ENCODE measurements at regions not wholly inside any gene's neighbourhood (a gene's known extent, or its start where the extent isn't known, plus 50 kb on each side); places are given as distances from the start of the nearest gene placed in this dataset.
"Not testable (repeated sequence)": the region's sequence is repeated elsewhere in the genome, so short reads cannot be mapped to it uniquely, and the experiment has no call there.

- Mint-ChIP-seq H3K27ac (ENCODE audit: unreplicated experiment) (no peak overlapping the region), H3K4me3 (ENCODE audit: unreplicated experiment) (no peak overlapping the region), H3K9me3 (ENCODE audit: unreplicated experiment) (no peaks in the 10 kb centered on the region), H3K4me1 (ENCODE audit: low read depth, unreplicated experiment) (no peaks in the 10 kb centered on the region), H3K27me3 (ENCODE audit: unreplicated experiment) (no peaks in the 10 kb centered on the region), H3K36me3 (ENCODE audit: unreplicated experiment) (no peaks in the 10 kb centered on the region)
- TF ChIP-seq, protein P1, sequence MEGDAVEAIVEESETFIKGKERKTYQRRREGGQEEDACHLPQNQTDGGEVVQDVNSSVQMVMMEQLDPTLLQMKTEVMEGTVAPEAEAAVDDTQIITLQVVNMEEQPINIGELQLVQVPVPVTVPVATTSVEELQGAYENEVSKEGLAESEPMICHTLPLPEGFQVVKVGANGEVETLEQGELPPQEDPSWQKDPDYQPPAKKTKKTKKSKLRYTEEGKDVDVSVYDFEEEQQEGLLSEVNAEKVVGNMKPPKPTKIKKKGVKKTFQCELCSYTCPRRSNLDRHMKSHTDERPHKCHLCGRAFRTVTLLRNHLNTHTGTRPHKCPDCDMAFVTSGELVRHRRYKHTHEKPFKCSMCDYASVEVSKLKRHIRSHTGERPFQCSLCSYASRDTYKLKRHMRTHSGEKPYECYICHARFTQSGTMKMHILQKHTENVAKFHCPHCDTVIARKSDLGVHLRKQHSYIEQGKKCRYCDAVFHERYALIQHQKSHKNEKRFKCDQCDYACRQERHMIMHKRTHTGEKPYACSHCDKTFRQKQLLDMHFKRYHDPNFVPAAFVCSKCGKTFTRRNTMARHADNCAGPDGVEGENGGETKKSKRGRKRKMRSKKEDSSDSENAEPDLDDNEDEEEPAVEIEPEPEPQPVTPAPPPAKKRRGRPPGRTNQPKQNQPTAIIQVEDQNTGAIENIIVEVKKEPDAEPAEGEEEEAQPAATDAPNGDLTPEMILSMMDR (IDR thresholded peaks at IDR 0.05; ENCODE audit: partially characterized antibody, unreplicated experiment) = no peak
- no peak for DNase-seq
Observed at GRCh38 chr7:159306012-159306411, 161.3 kb upstream of the VIPR2 start.

DNA sequence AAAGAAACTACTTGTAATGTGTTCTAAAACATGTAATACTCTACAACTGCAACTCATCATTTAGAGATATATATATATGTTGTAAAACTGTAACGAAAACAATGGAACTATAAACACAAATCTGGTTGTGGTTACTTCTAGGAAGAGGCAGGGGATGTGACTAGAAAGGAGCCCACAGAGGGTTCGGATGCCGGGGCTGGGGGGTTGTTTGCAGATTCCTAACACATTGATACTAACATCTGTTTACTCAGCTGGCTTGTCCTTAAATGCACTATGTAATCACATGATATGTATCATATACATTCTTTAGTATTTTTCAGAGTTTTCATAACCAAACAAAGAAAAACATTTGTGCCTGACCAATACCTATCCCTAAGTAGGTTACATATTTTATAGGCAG, 160.5 kb upstream of the VIPR2 start:
- DNase-seq; H3K4me3 Mint-ChIP-seq (ENCODE audit: unreplicated experiment); H3K9me3 Mint-ChIP-seq (ENCODE audit: unreplicated experiment); H3K36me3 Mint-ChIP-seq (ENCODE audit: unreplicated experiment); H3K27me3 Mint-ChIP-seq (ENCODE audit: unreplicated experiment); H3K4me1 Mint-ChIP-seq (ENCODE audit: low read depth, unreplicated experiment); H3K27ac Mint-ChIP-seq (ENCODE audit: unreplicated experiment): not testable (repeated sequence)

DNA sequence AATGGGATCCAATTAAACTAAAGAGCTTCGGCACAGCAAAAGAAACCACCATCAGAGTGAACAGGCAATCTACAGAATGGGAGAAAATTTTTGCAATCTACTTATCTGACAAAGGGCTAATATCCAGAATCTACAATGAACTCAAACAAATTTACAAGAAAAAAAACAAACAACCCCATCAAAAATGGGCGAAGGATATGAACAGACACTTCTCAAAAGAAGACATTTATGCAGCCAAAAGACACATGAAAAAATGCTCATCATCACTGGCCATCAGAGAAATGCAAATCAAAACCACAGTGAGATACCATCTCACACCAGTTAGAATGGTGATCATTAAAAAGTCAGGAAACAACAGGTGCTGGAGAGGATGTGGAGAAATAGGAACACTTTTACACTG, 158.8 kb upstream of the VIPR2 start:
- H3K4me3 Mint-ChIP-seq (ENCODE audit: unreplicated experiment); H3K9me3 Mint-ChIP-seq (ENCODE audit: unreplicated experiment): not testable (repeated sequence)

GRCh38 chr7:159296093-159296681, 151.5 kb upstream of the VIPR2 start:
- DNase-seq = no peak
- no peaks in the 10 kb centered on the region for H3K4me1 Mint-ChIP-seq (ENCODE audit: low read depth, unreplicated experiment)
- H3K36me3 Mint-ChIP-seq (ENCODE audit: unreplicated experiment) = no peaks in the 10 kb centered on the region
- H3K27me3 Mint-ChIP-seq (ENCODE audit: unreplicated experiment) = peaks cover 5% of the 10 kb centered on the region
- no peak overlapping the region for H3K27ac Mint-ChIP-seq (ENCODE audit: unreplicated experiment)
- TF ChIP-seq, protein P1 (IDR thresholded peaks at IDR 0.05; ENCODE audit: partially characterized antibody, unreplicated experiment) = no peak
- H3K9me3 Mint-ChIP-seq (ENCODE audit: unreplicated experiment) = peaks cover 7% of the 10 kb centered on the region
- no peak overlapping the region for H3K4me3 Mint-ChIP-seq (ENCODE audit: unreplicated experiment)

More for the DNA sequence above, 158.8 kb upstream of the VIPR2 start:
- H3K27ac Mint-ChIP-seq (ENCODE audit: unreplicated experiment); DNase-seq; H3K36me3 Mint-ChIP-seq (ENCODE audit: unreplicated experiment); H3K4me1 Mint-ChIP-seq (ENCODE audit: low read depth, unreplicated experiment); H3K27me3 Mint-ChIP-seq (ENCODE audit: unreplicated experiment): not testable (repeated sequence)

DNA sequence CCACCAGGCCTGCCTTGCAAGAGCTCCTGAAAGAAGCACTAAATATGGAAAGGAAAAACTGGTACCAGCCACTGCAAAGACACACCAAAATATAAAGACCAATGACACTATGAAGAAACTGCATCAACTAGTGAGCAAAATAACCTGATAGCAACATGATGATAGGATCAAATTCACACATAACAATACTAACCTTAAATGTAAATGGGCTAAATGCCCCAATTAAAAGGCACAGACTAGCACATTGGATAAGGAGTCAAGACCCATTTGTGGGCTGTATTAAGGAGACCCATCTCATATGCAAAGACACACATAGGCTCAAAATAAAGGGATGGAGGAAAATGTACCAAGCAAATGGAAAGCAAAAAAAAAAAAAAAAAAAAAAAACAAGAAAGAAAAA, 141.8 kb upstream of the VIPR2 start:
- H3K4me3 Mint-ChIP-seq (ENCODE audit: unreplicated experiment); H3K4me1 Mint-ChIP-seq (ENCODE audit: low read depth, unreplicated experiment); H3K9me3 Mint-ChIP-seq (ENCODE audit: unreplicated experiment); H3K27ac Mint-ChIP-seq (ENCODE audit: unreplicated experiment); H3K27me3 Mint-ChIP-seq (ENCODE audit: unreplicated experiment); H3K36me3 Mint-ChIP-seq (ENCODE audit: unreplicated experiment); DNase-seq: not testable (repeated sequence)

GRCh38 chr7:159281573-159281972, 136.9 kb upstream of the VIPR2 start:
- TF ChIP-seq, protein P1 (IDR thresholded peaks at IDR 0.05; ENCODE audit: partially characterized antibody, unreplicated experiment) = no peak
- no peaks in the 10 kb centered on the region for H3K27me3 Mint-ChIP-seq (ENCODE audit: unreplicated experiment)
- DNase-seq = no peak
- no peaks in the 10 kb centered on the region for H3K9me3 Mint-ChIP-seq (ENCODE audit: unreplicated experiment)
- no peak overlapping the region for H3K4me3 Mint-ChIP-seq (ENCODE audit: unreplicated experiment)
- no peak overlapping the region for H3K27ac Mint-ChIP-seq (ENCODE audit: unreplicated experiment)
- H3K36me3 Mint-ChIP-seq (ENCODE audit: unreplicated experiment) = no peaks in the 10 kb centered on the region
- H3K4me1 Mint-ChIP-seq (ENCODE audit: low read depth, unreplicated experiment) = no peaks in the 10 kb centered on the region

All from glutamatergic neuron (in vitro differentiated cells).